NCI-H748 treated with DMSO at 0.1 percent for 48 hours (cell line): ENCODE measurements at regions not wholly inside any gene's neighbourhood (a gene's known extent, or its start where the extent isn't known, plus 50 kb on each side); places are given as distances from the start of the nearest gene placed in this dataset.

ENCODE experiments used
- DNase-seq: peaks from one replicate; lab custom pipeline; 2025; lab: John Stamatoyannopoulos, UW

DNA sequence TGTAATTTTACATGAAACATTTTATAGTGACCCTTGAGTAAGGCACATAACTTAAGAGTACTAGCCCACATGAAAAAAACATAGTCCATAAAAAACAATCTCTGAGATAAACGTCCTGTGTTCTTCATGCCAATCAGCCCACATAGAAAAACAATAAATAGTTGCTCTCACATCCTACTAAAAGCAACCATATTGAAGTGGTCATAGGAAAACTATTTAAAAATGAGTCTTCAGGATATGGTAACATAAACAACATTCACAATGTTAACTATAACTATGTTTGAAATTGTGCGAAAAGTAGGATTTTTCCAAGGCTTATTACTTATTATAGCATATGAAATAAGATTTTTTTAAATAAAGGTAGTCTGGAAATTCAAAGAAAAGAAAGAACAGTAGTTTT lies 77.1 kb upstream of the EPHA5 start:
- DNase-seq = no peak

DNA sequence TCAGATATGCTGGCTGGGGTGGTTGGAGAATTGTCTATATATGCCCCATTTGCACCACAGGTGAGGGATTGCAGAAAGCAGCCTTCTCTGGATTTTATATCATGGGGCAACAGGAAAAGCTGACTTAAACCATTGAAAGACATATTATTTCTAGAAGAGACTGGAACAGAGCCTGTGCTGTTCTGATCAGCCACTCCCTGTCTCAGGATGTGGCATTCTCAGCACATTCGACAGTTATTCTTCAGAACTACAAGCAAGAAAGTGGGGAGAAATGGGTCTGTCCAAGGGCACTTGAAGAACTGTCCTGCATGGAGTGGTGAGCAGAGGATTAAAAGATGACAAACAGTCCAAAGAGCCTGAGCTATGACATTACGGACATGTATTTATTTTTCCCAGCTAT lies 67.8 kb upstream of the EPHA5 start:
- DNase-seq = no peak

DNA sequence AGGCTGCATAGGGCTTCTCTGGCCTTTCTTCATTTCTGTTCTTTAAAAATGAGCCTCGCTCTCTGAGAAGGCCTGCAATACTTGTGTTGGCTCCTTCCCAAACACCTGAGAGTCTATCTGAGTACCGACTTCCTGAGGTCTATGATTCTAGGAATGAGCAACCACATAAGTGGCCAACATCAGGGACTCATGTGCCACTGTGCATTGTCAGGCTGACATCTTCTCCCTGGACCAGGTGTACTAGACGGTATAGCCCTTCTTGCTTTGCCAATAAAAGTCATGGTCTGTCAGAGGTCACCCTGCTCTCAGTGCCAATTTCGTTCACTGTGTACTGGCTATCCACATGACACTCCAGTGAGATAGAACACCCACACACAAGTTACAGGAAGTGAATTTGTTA lies 67.4 kb upstream of the EPHA5 start:
- DNase-seq = no peak

DNA sequence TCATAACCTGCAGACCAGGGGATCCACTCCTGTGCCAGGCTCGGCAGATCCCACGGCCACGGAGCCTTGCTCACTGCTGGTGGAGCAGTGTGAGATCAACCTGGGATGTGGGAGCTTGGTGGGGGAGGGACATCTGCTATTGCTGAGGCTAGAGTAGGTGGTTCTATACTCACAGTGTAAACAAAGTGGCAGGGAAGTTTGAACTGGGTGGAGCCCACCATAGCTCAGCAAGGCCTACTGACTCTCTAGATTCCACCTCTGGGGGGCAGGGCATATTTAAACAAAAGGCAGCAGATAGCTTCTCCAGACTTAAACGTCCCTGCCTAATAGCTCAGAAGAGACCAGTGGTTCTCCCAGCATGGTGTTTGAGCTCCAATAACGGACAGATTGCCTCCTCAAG lies 54.7 kb upstream of the EPHA5 start:
- no peak for DNase-seq
